Activated naive CD4-positive, alpha-beta T cell treated with anti-CD3 and anti-CD28 coated beads for 36 hours (primary cell): ENCODE measurements at regions not wholly inside any gene's neighbourhood (a gene's known extent, or its start where the extent isn't known, plus 50 kb on each side); places are given as distances from the start of the nearest gene placed in this dataset.

Experiments used
- CTCF ChIA-PET: fragments of 350-600 bp; sonication (Branson Sonifier 250); formaldehyde crosslinking; loops from one replicate; lab custom pipeline; 2021; ENCODE audit warnings: antibody characterized with exemption; lab: Charles Lee
- DNase-seq: peaks from one replicate; pipeline ENCODE4 v3.0.0-alpha.2; 2020
- H3K27ac Mint-ChIP-seq: one replicate; pipeline ENCODE4 v1.8.0; 2021; ENCODE audit warnings: mild to moderate bottlenecking, mixed read lengths
- H3K27me3 Mint-ChIP-seq: one replicate; pipeline ENCODE4 v1.8.0; 2021; ENCODE audit warnings: low read depth, mixed read lengths
- H3K36me3 Mint-ChIP-seq: one replicate; pipeline ENCODE4 v1.8.0; 2021; ENCODE audit warnings: low read depth, mixed read lengths
- H3K4me1 Mint-ChIP-seq: one replicate; pipeline ENCODE4 v1.8.0; 2021; ENCODE audit warnings: low read depth, mixed read lengths
- H3K4me3 Mint-ChIP-seq: one replicate; pipeline ENCODE4 v1.8.0; 2021; ENCODE audit warnings: mild to moderate bottlenecking, moderate library complexity, mixed read lengths
- H3K9me3 Mint-ChIP-seq: one replicate; pipeline ENCODE4 v1.8.0; 2021; ENCODE audit warnings: mixed read lengths
- intact Hi-C: fragments of 100-400 bp; cut with micrococcal nuclease; formaldehyde crosslinking; loops from one replicate; pipeline ENCODE4 v1.15.1; 2023

GRCh38 chr3:127350172-127351050 is 62.6 kb upstream of the PRR20G start:
- H3K36me3 Mint-ChIP-seq: no peaks in the 10 kb centered on the region

GRCh38 chr3:127349501-127350171 is 61.8 kb upstream of the PRR20G start:
- intact Hi-C loops: no loop called here
- DNase-seq: no peak
- Mint-ChIP-seq H3K27ac (no peak overlapping the region), H3K9me3 (peaks cover 2% of the 10 kb centered on the region), H3K36me3 (no peaks in the 10 kb centered on the region), H3K4me3 (no peak overlapping the region), H3K4me1 (no peaks in the 10 kb centered on the region), H3K27me3 (peaks cover 15% of the 10 kb centered on the region)
- CTCF ChIA-PET: no interaction called here

More at GRCh38 chr3:127350172-127351050, 62.6 kb upstream of the PRR20G start:
- no peaks in the 10 kb centered on the region for H3K4me1 Mint-ChIP-seq
- no peak for DNase-seq
- no peak overlapping the region for H3K4me3 Mint-ChIP-seq
- peaks cover 2% of the 10 kb centered on the region for H3K9me3 Mint-ChIP-seq
- CTCF ChIA-PET: no interaction called here
- peaks cover 15% of the 10 kb centered on the region for H3K27me3 Mint-ChIP-seq
- intact Hi-C loops: no loop called here
- no peak overlapping the region for H3K27ac Mint-ChIP-seq

GRCh38 chr3:127342735-127343134 is 54.9 kb upstream of the PRR20G start:
- CTCF ChIA-PET: no interaction called here
- no peaks in the 10 kb centered on the region for H3K36me3 Mint-ChIP-seq
- peaks cover 4% of the 10 kb centered on the region for H3K9me3 Mint-ChIP-seq
- no peaks in the 10 kb centered on the region for H3K4me1 Mint-ChIP-seq
- H3K27ac Mint-ChIP-seq: no peak overlapping the region
- no peak overlapping the region for H3K4me3 Mint-ChIP-seq
- intact Hi-C loops: no loop called here
- DNase-seq: no peak
- H3K27me3 Mint-ChIP-seq: peaks cover 33% of the 10 kb centered on the region

GRCh38 chr3:127339928-127340861 is 52.3 kb upstream of the PRR20G start:
- peaks cover 35% of the 10 kb centered on the region for H3K27me3 Mint-ChIP-seq
- no peak overlapping the region for H3K4me3 Mint-ChIP-seq
- H3K9me3 Mint-ChIP-seq: peaks cover 2% of the 10 kb centered on the region
- no peak overlapping the region for H3K27ac Mint-ChIP-seq
- CTCF ChIA-PET: no interaction called here
- no peaks in the 10 kb centered on the region for H3K36me3 Mint-ChIP-seq
- DNase-seq: no peak
- intact Hi-C loops: no loop called here
- H3K4me1 Mint-ChIP-seq: no peaks in the 10 kb centered on the region

GRCh38 chr3:127339016-127339415 is 51.2 kb upstream of the PRR20G start:
- Mint-ChIP-seq H3K36me3 (no peaks in the 10 kb centered on the region), H3K4me1 (no peaks in the 10 kb centered on the region), H3K27me3 (peaks cover 35% of the 10 kb centered on the region), H3K9me3 (peaks cover 2% of the 10 kb centered on the region), H3K27ac (no peak overlapping the region), H3K4me3 (no peak overlapping the region)
- CTCF ChIA-PET: no interaction called here
- no peak for DNase-seq
- intact Hi-C loops: no loop called here

GRCh38 chr3:127337911-127338531 is 50.2 kb upstream of the PRR20G start:
- no peak for DNase-seq
- Mint-ChIP-seq H3K27me3 (peaks cover 35% of the 10 kb centered on the region), H3K27ac (no peak overlapping the region), H3K9me3 (peaks cover 2% of the 10 kb centered on the region), H3K4me3 (no peak overlapping the region), H3K36me3 (no peaks in the 10 kb centered on the region), H3K4me1 (no peaks in the 10 kb centered on the region)
- CTCF ChIA-PET: no interaction called here
- intact Hi-C loops: no loop called here
